ENCODE measurements at regions not wholly inside any gene's neighbourhood (a gene's known extent, or its start where the extent isn't known, plus 50 kb on each side); places are given as distances from the start of the nearest gene placed in this dataset.

DNA sequence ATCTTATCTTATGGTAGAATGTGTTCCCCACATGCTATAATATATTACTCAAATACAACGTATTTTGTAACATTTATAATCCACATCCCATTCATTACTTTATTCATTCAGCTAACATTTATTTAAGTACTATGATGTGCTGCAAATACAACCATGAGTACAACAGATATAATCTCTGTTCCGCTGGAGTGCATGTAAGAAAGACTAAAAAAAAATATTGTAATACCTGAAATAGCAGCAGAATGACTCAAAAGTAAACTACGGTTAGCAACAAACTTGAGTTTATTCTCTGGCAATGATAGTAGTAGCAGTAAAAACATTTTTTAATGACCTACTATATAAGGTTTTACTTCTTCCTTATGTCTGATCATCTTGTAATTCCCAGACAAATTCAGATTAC lies 1776.3 kb downstream of the STIM2 start:
- no peak for DNase-seq (ENCODE audit: low spot score)

GRCh38 chr4:28639747-28640146 lies 1779.1 kb downstream of the STIM2 start:
- DNase-seq (ENCODE audit: low spot score): no peak

GRCh38 chr4:28654618-28655017 lies 1794.0 kb downstream of the STIM2 start:
- DNase-seq (ENCODE audit: low spot score): peak; percentile 10

DNA sequence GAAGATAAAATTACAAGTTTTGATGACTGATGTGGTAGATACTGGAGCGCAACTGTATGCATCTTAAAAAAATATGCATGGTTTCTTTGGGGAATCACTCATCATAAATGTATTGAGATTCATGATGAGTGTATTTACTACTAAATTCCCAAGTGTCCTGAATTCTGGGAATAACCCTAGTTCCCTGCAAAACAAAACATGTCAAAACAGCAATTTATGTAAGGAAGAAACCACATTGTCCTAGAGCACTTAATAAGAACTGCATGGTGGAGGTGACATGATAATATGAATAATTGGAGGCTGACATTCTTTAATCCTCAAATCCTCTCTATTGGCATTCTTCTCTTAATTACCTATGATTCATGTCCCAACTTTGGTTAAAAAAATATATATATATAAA lies 1804.7 kb downstream of the STIM2 start:
- no peak for DNase-seq (ENCODE audit: low spot score)

- no peak for DNase-seq (ENCODE audit: low spot score)
These were observed 1814.9 kb downstream of the STIM2 start for GRCh38 chr4:28675582-28675981.

GRCh38 chr4:28677808-28678207 lies 1817.2 kb downstream of the STIM2 start:
- no peak for DNase-seq (ENCODE audit: low spot score)

DNA sequence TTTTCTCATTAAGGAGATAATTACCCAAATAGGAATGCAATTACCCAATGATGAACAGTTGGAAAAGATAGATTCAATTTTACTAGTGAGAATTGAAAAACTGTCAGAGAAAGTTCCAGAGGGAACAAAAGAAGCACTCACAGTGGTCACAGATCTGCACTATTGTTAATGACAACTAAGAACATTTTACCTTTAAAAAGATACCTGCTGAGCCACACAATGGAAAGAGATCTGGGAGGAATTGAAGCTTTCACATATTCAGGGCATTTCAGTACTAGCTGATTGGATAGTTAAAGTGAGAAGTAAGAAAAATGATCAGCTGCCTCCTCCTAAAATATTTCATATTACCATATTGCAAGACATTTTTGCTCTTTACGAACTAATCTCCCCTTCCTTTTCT lies 1822.2 kb downstream of the STIM2 start:
- DNase-seq (ENCODE audit: low spot score): no peak

DNA sequence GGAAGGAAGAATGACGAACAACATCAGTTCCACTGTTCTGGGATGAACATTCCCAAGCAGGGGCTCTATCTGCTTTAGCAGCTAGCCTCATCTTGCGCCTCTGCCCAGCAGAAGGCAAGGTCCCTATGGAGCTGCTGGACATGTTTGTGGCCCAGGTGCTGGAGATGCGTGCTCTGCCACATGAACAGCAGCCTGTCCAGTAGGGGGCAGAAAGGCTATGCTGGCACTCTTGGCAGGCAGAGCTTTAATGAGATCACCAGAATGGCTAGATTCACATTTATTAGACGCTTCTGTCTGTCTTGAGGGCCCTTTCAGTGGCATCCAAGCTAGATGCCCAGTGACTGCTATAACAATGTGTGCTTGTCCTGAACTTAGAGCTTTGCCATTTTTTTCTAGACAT lies 1826.0 kb downstream of the STIM2 start:
- DNase-seq (ENCODE audit: low spot score): peak; percentile 65

- no peak for DNase-seq (ENCODE audit: low spot score)
These were observed 1830.2 kb downstream of the STIM2 start for GRCh38 chr4:28690890-28691289.

GRCh38 chr4:28702571-28702970 lies 1841.9 kb downstream of the STIM2 start:
- no peak for DNase-seq (ENCODE audit: low spot score)

GRCh38 chr4:28709891-28710290 lies 1849.2 kb downstream of the STIM2 start:
- DNase-seq (ENCODE audit: low spot score): no peak

- no peak for DNase-seq (ENCODE audit: low spot score)
These were observed 1862.7 kb downstream of the STIM2 start for GRCh38 chr4:28723371-28723770.

DNA sequence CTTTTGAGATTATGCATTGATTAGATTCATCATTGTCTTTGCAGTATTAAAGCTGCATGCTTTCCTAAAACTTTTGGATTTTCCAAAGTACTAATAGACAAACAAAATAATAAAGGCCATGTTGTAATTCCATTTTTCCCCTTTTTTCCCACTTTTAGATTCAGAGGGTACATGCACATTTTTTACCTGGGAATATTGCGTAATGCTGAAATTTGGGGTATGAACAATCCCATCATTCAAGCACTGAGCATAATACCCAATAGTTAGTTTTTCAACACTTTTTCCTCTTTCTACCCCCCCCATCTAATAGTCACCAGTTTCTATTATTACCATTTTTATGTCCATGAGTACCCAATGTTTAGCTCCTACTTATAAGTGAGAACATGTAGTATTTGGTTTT lies 1863.6 kb downstream of the STIM2 start:
- DNase-seq (ENCODE audit: low spot score): no peak

- no peak for DNase-seq (ENCODE audit: low spot score)
These were observed 1869.7 kb downstream of the STIM2 start for GRCh38 chr4:28730304-28730703.

GRCh38 chr4:28744066-28744465 lies 1883.4 kb downstream of the STIM2 start:
- DNase-seq (ENCODE audit: low spot score): no peak

GRCh38 chr4:28754376-28754775 lies 1893.7 kb downstream of the STIM2 start:
- no peak for DNase-seq (ENCODE audit: low spot score)

DNA sequence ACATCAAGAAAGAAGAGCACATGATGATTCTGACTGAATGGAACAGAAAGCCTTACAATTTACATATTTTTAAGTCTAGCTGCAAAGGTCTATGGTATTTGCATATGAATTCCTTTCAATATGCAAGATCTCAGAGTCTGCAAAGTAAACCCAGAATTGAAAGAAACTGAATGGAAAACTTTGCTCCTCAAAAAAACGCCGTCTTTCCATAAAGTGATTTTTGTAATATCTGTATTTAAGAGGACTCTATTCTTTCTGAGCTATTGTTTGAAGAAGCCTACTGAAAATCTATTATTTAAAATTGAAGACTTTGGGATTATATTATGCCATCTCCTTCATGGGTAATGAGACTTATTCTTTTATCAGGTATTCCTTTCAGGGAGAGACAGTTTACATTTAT lies 1894.4 kb downstream of the STIM2 start:
- no peak for DNase-seq (ENCODE audit: low spot score)

DNA sequence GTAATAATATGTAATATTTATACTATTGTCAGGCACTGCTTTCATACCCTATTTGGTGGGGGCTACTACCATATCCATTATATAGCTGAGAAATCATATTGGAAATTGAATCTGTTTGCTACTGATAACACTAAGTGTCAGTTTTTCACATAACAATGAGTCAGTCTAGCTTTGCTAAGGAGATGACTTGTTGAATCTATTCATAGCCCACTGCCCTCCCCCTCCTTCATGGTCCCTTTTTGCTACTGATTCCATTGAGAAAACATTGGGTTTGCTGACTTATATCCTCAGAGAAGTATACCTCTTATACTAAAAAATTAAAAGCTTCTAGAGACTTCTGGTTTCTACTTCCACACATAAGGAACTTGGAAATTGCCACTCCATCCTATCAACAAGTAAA lies 1898.4 kb downstream of the STIM2 start:
- DNase-seq (ENCODE audit: low spot score): no peak

- DNase-seq (ENCODE audit: low spot score): no peak
These were observed 1899.4 kb downstream of the STIM2 start for GRCh38 chr4:28760003-28760402.

- no peak for DNase-seq (ENCODE audit: low spot score)
These were observed 1911.4 kb downstream of the STIM2 start for GRCh38 chr4:28772066-28772465.

DNA sequence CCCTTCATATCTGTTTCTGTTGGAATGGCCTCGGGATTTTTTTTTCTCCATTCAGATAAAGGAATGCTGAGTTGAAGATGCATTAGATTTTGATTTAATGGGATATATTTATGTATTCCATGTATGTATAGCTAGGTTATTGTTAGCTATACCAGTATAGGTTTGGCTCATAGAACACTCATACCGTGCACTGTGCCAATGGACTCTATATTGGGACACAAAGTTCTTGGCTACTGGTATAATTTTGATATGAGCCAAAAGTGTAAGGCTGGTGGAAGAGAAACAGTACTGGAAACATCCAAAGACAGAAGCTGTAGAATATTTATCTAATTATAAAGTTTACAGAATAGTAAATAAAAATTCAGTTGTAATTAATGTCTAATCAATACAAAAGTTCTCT lies 1912.1 kb downstream of the STIM2 start:
- no peak for DNase-seq (ENCODE audit: low spot score)

DNA sequence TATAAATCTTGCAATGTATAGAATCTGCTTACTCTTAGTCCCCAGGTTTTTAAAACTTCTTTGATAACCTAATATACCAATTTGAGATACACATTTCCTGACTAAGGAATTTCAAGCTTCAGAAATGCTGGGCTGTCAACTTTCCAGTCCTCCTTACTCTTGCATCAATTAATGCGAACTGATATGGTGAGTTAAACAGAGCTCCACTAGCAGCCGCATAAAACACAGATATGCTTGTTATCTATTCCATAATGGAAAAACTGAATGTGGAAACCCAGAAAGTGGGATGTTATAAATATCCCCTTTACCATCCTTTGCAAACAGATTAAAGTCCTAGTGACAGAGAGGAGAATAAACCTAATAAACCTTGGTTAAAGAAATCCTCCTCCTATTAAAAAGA lies 1913.7 kb downstream of the STIM2 start:
- DNase-seq (ENCODE audit: low spot score): no peak

- DNase-seq (ENCODE audit: low spot score): no peak
These were observed 1915.4 kb downstream of the STIM2 start for GRCh38 chr4:28776004-28776403.

GRCh38 chr4:28784188-28784587 lies 1923.5 kb downstream of the STIM2 start:
- DNase-seq (ENCODE audit: low spot score): no peak

DNA sequence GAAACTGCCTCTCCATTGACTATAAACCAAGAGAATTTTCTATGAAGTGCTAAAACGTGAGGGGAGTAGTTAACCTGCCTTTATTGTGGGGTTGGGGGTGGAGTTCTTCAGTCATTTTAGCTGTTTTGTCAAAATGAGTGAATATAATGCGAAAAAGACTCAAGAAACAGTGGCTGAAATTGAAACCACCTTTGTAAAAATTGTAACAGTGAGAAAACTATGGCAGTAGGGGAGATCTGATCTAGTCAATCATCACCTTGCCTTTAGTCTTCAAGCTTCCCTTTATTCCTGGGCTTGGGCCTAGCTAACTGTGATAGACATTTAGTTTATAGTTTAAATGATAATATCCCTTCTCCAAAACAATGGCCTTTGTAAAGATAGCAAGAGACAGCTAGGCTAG lies 1927.3 kb downstream of the STIM2 start:
- DNase-seq (ENCODE audit: low spot score): no peak

Data from HT-29 (cell line).